NCI-H1092 treated with DMSO at 0.1 percent for 48 hours (cell line): ENCODE measurements at regions not wholly inside any gene's neighbourhood (a gene's known extent, or its start where the extent isn't known, plus 50 kb on each side); places are given as distances from the start of the nearest gene placed in this dataset.
"Not testable (repeated sequence)": the region's sequence is repeated elsewhere in the genome, so short reads cannot be mapped to it uniquely, and the experiment has no call there.

ENCODE experiments used
- DNase-seq: peaks from one replicate; lab custom pipeline; 2025; lab: John Stamatoyannopoulos, UW

DNA sequence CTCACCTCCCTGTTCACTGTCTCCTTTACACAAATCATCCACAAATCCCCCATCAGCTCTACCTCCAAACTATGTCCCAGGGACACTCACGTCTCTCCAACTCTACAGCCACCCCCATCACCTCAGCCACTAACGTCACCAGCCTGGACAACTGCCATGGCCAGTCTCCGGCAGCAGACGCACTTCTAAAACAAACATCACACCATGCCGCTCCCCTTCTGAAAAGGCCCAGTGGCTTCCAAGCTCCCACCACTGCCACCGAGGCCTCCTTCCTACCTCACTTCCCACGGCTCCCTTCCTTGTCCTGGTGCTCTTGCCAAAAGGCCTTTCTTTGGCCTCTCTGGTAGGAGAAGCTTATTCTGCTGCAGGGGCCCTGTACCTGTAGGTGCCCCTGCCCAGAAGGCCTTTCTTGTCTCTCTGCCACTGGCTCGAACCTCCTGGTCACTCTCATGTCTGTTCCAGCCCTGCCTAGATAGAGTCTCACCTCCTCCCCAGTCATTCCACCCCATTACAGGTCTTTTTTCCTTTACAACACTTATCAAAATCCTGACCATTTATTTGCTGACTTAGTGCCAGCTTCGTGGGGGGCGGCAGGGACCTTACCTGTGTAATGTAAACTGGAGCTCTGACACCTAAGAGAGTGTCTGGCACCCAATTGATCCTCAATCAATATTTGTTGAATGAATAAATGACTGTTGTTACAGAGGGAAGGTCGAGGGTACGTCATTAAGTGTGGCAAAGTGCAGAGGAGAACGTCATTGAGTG is 304.2 kb downstream of the GOLGA6L6 start:
- DNase-seq, result not testable (repeated sequence)

DNA sequence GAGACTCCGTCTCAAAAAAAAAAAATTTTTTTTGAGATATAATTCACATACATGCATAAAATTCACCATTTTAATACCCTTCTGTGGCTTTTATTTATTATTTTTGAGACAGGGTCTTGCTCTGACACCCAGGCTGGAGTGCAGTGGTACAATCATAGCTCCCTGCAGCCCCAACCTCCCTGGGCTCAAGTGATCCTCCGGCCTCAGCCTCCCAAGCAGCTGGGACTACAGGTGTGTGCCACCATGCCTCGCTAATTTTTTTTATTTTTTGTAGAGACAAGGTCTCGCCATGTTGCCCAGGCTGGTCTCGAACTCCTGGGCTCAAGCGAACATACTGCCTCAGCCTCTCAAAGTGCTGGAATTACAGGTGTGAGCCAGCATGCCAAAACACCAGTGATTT is 305.9 kb downstream of the GOLGA6L6 start:
- DNase-seq, result not testable (repeated sequence)

DNA sequence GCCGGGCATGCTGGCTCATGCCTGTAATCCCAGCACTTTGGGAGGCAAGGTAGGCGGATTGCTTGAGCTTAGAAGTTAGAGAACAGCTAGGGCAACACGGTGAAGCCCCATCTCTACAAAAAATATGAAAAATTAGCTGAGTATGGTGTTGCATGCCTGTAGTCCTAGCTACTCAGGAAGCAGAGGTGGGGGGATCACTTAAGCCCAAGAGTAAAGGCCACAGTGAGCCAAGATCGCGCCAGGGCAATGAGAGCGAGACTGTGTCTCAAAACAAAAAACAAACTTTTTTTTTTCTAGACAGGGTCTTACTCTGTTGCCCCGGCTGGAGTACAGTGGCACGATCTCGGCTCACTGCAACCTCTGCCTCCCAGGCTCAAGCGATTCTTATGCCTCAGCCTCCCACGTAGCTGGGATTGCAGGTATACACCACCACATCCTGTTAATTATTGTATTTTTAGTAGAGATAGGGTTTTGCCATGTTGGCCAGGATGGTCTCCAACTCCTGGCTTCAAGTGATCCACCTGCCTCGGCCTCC is 307.5 kb downstream of the GOLGA6L6 start:
- DNase-seq, result not testable (repeated sequence)

DNA sequence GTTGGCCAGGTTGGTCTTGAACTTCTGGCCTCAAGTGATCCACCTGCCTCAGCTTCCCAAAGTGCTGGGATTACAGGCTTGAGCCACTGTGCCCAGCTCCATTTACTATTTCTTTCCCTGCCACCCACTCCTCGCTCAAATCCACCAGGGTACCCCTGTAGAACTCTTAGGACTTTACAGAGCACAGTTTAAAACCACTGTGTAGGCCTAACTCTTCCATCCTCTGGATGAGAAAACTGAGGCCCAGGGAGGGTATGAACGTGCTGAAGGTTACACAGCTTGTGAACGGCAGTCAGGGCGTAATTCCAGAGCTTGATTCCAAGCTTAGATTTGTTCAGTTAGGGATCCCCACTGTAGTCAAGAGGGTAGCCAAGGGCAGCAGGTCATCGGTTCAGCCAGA is 309.1 kb downstream of the GOLGA6L6 start:
- DNase-seq, result not testable (repeated sequence)

DNA sequence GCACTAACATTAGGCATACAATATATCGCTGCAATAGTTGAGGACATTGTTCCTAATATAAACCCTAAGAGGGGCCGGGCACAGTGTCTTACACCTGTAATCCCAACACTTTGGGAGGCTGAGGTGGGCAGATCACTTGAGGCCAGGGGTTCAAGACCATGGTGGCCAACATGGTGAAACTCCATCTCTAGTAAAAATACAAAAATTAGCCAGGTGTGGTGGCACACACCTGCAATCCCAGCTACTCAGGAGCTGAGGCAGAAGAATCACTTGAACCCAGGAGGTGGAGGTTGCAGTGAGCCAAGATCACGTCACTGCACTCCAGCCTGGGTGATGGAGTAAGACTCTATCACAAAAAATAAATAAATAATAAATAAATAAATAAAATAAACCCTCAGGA is 310.9 kb downstream of the GOLGA6L6 start:
- DNase-seq, result not testable (repeated sequence)

DNA sequence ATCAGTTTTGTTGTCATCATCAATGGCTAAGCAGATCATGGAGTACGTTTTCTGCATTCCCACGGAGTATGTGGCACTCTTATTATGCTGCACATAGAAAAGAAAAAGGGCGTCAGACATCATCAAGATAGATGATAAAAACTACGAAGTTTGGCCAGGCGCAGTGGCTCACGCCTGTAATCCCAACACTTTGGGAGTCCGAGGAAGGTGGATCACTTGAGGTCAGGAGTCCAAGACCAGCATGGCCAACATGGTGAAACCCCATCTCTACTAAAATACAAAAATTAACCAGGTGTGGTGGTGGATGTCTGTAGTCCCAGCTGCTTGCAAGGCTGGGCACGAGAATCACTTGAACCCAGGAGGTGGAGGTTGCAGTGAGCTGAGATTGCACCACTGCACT is 312.8 kb downstream of the GOLGA6L6 start:
- not testable (repeated sequence) for DNase-seq

DNA sequence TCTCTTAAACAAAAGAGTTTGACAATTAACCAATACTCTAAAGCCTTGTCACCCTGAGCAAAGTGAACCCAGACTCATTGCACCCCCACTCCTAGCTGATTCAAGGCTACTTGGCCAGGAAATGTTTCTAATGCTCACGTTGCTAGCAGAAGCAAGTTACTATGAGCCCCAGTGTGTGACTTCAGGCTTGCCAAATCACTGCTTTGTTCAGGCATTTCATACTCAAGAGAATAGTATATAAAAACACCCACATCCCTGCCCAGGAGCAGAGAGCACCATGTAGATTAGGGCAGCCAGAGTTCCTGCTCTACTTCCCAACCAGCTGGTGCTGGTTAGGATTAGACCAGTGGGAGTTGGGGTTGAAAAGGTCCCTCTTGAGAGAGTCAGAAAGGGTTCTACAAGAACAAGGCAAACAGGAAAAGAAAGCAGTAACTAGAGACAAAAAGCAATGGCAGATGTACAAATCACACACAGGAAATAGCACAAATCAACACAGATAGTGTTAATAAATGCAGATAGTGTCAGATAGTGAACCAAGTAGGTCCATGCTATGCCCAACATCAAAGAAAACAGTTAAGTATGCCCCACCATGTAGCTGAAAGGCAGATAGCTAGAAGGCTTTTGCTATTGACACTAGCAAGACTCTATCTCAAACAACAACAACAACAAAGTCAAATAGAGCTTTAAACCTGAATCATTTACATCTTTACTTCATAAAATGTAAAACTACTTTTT is 314.3 kb downstream of the GOLGA6L6 start:
- DNase-seq, result not testable (repeated sequence)

DNA sequence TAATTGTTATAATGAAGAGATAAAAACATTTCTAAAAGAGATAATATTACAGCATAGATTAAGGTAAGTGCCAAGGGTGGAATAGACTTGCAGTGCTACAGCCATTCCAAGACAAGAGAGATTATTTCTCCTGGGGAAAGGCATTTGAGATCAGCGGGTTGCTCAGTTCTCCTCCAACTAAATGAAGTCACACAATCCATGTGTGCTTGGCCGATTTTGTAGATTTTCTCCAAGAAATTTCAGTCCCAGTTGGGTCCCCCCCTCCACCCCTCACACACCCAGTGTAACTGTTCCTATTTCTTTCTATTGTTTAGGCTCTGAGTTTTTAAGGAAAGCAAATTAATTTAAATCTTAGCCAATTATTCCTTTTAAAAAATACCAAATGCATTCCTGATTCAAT is 315.1 kb downstream of the GOLGA6L6 start:
- not testable (repeated sequence) for DNase-seq

DNA sequence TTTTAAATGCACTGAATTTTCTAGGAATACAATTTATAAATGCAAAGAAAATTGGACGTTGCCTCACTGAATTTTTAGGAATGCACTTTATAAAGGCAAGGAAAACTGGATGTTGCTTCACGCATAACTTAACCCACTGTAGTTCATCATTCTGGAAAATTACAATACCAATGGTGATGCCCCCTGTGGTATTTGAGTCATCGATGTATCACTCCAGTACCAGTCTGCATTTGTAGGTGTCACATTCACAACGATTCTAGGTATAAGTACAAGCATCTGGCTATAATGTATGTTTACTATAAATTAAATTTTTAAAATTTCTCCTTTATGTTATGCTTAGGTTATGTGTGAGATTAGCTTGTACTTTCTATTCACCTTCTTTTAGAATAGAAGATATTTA is 320.5 kb downstream of the GOLGA6L6 start:
- DNase-seq, result not testable (repeated sequence)

DNA sequence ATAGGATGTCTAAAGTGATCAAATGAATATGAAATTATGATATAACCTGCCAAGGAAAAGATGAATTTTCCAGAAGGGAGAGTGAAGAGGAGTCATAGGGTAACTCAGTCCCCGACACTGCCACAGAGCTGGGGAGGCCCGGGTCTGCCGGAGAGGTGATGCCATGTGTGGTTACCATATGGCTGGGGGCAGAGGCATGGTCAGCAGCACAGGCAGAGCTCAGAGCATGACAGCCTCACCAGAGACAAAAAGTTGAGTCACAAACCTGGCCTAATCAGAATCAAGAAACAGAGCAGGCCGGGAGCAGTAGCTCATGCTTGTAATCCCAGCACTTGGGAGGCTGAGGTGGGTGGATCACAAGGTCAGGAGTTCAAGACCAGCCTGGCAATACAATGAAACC is 322.4 kb downstream of the GOLGA6L6 start:
- not testable (repeated sequence) for DNase-seq

DNA sequence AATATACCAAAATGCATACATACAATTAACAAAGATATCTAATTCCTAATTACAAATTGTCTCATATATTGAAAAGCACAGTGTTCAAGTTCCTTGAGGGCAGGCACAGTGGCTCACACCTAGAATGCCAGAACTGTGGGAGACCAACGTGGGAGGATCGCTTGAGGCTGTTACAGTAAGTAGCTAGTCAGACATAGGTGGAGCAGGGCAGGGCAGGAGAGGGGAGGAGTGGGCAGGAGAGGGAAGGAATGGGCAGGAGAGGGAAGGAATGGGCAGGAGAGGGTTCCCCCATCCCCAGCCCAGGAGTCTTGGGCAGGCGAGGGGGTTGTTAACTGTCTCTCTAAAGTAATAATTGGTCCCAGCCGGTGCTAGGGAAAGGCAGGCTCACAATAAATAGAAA is 325.9 kb downstream of the GOLGA6L6 start:
- not testable (repeated sequence) for DNase-seq

DNA sequence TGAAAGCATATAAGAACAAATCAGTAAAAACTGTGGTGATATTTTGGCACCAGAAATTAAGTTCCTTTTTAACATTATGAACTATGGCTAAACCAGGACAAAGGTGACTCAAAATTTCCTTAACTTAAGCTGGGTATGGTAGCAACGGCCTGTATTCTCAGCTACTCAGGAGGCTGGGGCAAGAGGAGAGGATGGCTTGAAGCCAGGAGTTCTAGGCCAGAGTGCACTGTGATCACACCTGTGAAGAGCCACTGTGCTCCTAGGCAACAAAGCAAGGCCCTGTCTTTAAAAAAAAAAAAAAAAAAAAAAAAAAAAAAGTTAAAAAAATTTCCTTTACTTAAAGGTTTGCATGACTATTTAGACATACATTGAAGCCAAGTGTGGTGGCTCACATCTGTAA is 327.5 kb downstream of the GOLGA6L6 start:
- DNase-seq, result not testable (repeated sequence)

DNA sequence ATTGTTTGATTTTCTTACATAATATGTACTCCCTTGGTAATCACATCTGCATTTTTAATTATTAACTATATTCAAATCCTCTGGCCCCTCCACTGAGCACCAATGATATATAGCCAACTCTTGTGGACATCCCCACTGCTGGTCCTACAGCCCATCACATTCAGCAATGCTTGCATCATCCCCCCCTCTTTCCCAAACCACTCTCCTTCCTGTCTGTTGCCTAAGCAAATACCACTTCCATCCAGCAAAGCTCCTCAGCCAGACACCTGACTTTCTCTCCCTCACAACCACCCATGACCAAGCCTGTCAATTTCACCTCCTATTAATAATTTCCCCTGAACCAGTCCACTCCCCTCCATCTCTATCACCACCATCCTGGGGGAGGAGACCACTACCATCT is 330.1 kb downstream of the GOLGA6L6 start:
- not testable (repeated sequence) for DNase-seq

DNA sequence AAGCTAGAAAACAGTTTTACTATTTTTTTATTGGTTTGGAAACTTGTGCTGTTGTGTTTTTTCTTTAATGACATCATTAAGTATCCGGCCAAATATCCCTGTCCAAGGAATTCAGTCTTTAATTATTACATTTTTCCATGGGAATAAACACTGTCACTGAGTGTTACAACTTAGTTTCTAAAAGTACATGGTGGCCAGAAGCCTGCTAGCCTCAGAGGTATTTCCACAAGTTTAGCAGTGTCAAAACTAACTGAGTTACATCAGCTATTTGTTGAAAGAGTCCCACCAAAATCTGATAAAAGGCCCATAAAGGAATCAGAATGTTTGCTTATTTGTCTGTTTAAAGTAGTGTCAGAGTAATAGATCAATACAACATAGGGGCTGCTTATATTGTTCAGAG is 331.6 kb downstream of the GOLGA6L6 start:
- not testable (repeated sequence) for DNase-seq

DNA sequence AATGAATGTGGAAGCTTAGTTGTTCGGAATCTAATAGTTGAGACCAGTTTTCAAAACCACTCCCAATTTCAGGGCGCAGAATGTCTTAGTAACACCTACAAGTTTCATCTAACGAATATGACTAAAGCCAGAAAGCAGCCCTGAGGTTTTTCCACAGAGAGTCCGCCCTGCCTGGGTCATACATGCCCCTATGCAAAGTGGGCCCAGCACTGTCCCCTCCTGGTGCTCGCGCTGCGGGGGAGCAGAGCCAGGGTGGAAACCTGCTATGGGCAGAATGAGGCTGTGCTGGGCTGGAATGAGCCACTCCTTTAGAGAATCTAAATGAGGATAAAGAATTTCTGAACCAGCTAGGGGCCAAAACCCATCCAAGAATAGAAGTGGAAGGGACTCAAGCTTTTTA is 334.0 kb downstream of the GOLGA6L6 start:
- DNase-seq, result not testable (repeated sequence)

DNA sequence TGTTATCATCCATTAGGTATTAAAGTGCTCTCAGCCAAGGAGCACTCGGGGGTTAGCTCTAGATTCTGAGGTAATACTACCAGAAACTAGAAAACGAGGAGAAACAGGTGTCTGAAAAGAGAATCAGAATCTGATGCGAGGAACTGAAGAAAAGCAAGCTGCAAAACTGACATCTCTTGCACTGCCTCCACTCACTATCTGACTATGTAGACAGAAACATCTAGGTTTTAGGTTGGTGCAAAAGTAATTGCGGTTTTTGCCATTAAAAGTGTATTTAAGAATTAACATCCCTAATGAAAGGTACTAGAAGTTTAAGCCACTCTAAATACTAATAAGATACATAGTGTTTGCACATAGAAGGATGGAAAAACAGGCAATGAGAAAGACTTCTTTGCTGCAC is 334.4 kb downstream of the GOLGA6L6 start:
- not testable (repeated sequence) for DNase-seq

DNA sequence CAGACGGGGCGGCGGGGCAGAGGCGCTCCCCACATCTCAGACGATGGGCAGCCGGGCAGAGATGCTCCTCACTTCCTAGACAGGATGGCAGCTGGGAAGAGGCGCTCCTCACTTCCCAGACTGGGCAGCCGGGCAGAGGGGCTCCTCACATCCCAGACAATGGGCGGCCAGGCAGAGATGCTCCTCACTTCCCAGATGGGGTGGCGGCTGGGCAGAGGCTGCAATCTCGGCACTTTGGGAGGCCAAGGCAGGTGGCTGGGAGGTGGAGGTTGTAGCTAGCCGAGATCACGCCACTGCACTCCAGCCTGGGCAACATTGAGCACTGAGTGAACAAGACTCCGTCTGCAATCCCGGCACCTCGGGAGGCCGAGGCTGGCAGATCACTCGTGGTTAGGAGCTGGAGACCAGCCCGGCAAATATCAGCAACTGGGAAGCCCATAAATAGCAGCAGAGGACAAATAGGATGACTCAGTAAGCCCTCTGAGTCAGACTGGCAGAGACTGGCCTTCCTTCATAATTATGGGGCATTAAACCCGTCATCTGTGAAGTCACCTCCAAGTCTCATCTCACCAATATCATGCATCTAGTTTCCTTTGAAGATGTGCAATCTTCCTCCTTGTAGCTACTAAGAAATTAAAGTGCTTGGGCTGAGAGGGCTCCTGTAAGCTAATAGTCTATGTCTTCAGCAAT is 337.3 kb downstream of the GOLGA6L6 start:
- not testable (repeated sequence) for DNase-seq

DNA sequence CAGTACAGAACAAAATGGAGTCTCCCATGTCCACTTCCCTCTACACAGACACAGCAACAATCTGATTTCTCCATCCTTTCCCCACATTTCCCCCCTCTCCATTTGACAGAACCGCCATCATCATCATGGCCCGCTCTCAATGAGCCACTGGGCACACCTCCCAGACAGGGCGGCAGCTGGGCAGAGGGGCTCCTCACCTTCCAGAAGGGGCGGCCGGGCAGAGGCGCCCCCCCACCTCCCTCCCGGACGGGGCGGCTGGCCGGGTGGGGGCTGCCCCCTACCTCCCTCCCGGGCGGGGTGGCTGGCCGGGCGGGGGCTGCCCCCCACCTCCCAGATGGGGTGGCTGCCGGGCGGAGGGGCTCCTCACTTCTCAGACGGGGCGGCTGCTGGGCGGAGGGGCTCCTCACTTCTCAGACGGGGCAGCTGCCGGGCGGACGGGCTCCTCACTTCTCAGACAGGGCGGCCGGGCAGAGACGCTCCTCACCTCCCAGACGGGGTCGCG is 337.9 kb downstream of the GOLGA6L6 start:
- not testable (repeated sequence) for DNase-seq

DNA sequence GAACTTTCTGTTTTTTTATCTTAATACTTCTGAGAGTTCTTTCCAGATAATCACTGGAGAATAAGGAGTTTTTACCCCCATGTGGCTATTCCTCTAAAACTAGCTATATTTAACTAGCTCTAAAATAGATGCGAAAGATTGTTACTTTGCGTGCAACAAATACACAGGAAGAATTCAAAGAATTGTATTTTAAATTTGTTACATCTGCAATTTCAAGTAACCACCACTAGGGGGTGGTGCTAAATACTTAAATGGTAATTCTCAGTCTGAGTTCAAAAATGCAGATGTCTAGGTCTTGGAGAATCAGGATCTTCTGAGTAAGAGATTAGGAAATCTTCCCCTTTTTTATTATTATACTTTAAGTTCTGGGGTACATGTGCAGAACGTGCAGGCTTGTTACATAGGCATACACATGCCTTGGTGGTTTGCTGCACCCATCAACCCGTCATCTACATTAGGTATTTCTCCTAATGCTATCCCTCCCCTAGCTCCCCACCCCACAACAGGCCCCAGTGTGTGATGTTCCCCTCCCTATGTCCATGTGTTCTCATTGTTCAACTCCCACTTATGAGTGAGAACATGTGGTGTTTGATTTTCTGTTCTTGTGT is 346.9 kb downstream of the GOLGA6L6 start:
- not testable (repeated sequence) for DNase-seq

DNA sequence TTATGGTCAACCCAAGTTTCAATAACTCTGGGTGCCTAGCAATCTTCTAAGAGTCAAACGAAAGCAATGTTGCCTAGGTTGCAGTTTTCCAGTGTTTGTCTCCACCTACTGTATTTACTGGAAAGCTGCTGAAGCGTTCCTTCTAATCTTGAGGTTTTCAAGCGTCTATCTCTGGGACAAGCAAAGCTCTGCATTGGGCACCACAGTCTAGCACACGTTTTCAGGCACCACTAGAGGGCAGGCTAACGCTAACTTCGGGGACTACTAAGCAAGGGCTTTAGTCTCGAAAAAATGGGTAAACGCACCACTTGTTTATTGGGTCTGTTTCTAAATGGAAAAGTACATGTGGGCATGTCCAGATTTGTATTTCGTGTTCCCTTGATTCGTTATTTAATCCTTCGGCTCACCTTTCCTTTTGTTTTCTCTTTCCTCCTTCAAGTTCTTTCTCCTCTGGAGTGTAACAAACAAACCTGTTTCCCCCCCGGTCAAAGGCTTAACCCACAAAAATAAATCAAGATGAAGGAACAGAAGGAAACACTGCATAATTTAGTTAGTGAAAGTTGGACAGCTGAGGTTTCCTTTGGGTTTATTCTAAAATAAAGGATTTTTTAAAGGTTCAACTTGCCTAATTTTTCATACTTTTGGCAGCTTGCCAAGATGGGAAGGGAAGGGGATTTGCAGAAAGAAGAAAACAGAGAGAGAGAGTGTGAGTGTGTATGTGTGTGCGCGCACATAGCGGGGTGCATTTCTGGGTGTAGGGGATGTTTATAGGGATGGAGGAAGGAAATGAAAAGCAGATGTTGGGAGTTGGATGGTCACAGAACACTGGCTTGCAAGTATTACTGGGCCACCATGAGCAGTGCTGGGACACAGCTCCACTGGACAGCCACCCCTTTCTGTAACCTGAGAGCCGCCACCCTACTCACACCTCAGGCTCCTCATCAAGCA is 348.3 kb downstream of the GOLGA6L6 start:
- not testable (repeated sequence) for DNase-seq
